A549 (cell line): ENCODE measurements at regions not wholly inside any gene's neighbourhood (a gene's known extent, or its start where the extent isn't known, plus 50 kb on each side); places are given as distances from the start of the nearest gene placed in this dataset.

Experiments used
- ATAC-seq, 2 experiments: fragments of 200-7000 bp in 1 of 2; fragments of >200 bp in 1 of 2; cut with Nextera tagmentation in 1 of 2; cut with Tn5 transposase in 1 of 2; 3 replicates each; pipeline versions ENCODE4 v1.8.0 to v1.9.1; 2018 to 2020; ENCODE audit warnings: mild to moderate bottlenecking in 1 of 2, moderate library complexity in 1 of 2
- CTCF ChIA-PET: fragments of 300-600 bp; sonication (Branson Sonifier 250); formaldehyde crosslinking; extraction: SDS; loops from one replicate; lab custom pipeline; 2021; ENCODE audit warnings: antibody characterized with exemption, inconsistent platforms; lab: Yijun Ruan, JAX
- POLR2A ChIA-PET: fragments of 350-600 bp; formaldehyde crosslinking; extraction: SDS; loops from one replicate; lab custom pipeline; 2021; ENCODE audit warnings: antibody characterized with exemption, inconsistent platforms; lab: Yijun Ruan, JAX
- DNase-seq, 2 experiments: peaks; one replicate each; pipeline versions ENCODE4 v3.0.0 to v3.0.0-alpha.2; 2011 to 2016; ENCODE audit warnings: low read depth in 1 of 2, low spot score in 1 of 2
- FAIRE-seq: peaks from 2 replicates; lab custom pipeline; 2011; peaks lifted over from hg19 to GRCh38; lab: Jason Lieb, UNC
- H3K27ac ChIP-seq, 2 experiments: fragments of >200 bp; sonication (Bioruptor Twin); formaldehyde crosslinking; 3 replicates each; pipeline ENCODE4 v1.5.1; 2016 to 2017
- H3K4me1 ChIP-seq: fragments of >200 bp; sonication (Bioruptor Twin); formaldehyde crosslinking; 3 replicates; pipeline ENCODE4 v1.6.1; 2016
- H3K4me2 ChIP-seq: fragments of >200 bp; sonication (Bioruptor Twin); formaldehyde crosslinking; 3 replicates; pipeline ENCODE4 v1.6.1; 2016
- H3K4me3 ChIP-seq: fragments of >200 bp; sonication (Bioruptor Twin); formaldehyde crosslinking; 3 replicates; pipeline ENCODE4 v1.5.1; 2016
- H3K9me3 ChIP-seq: fragments of >200 bp; sonication (Bioruptor Twin); formaldehyde crosslinking; 3 replicates; pipeline ENCODE4 v1.6.1; 2016
- CBX2 ChIP-seq: fragments of 200-600 bp; sonication (generic); IDR thresholded peaks from 2 replicates; pipeline ENCODE4 v1.6.1; 2016; ENCODE audit warnings: low read depth, mild to moderate bottlenecking, borderline replicate concordance
- CBX8 ChIP-seq: fragments of 200-600 bp; sonication (generic); IDR thresholded peaks from 2 replicates; pipeline ENCODE4 v1.6.1; 2016
- CEBPB ChIP-seq, 2 experiments: fragments of >200 bp in 1 of 2; sonication (Bioruptor Twin) in 1 of 2; formaldehyde crosslinking in 1 of 2; IDR thresholded peaks; 2 replicates each; pipeline ENCODE4 v1.6.1; 2012 to 2016
- CHD2 ChIP-seq: fragments of 150-350 bp; IDR thresholded peaks from 2 replicates; pipeline ENCODE4 v1.6.1; 2014; ENCODE audit warnings: low read length; ENCODE audit not compliant: partially characterized antibody
- EHF ChIP-seq: fragments of 250-450 bp; sonication (Bioruptor Pico); IDR thresholded peaks from 2 replicates; pipeline ENCODE4 v1.5.0; 2020; ENCODE audit warnings: mild to moderate bottlenecking
- EHMT2 ChIP-seq: fragments of 200-600 bp; sonication (generic); IDR thresholded peaks from 2 replicates; pipeline ENCODE4 v1.6.1; 2016; ENCODE audit warnings: antibody characterized with exemption, low read depth, mild to moderate bottlenecking, moderate library complexity
- EP300 ChIP-seq, 2 experiments: fragments of >200 bp; sonication (Bioruptor Twin); formaldehyde crosslinking; IDR thresholded peaks; 2 replicates in 1 of 2; 3 replicates in 1 of 2; pipeline ENCODE4 v1.6.1; 2016 to 2017
- FOSB ChIP-seq: fragments of 250-450 bp; sonication (Bioruptor Pico); IDR thresholded peaks from 2 replicates; pipeline ENCODE4 v1.5.0; 2020; ENCODE audit warnings: mild to moderate bottlenecking, moderate library complexity
- FOSL2 ChIP-seq, 2 experiments: fragments of 450-650 bp in 1 of 2; fragments of >200 bp in 1 of 2; sonication (Bioruptor Twin) in 1 of 2; formaldehyde crosslinking; IDR thresholded peaks; 2 replicates each; pipeline versions ENCODE4 v1.5.0 to v1.6.1; 2016 to 2020; ENCODE audit warnings: mild to moderate bottlenecking in 1 of 2, moderate library complexity in 1 of 2
- GATA3 ChIP-seq: IDR thresholded peaks from 2 replicates; pipeline ENCODE4 v1.6.1; 2012; ENCODE audit warnings: borderline replicate concordance
- HDAC2 ChIP-seq: fragments of 200-600 bp; sonication (generic); IDR thresholded peaks from 2 replicates; pipeline ENCODE4 v1.6.1; 2016
- HES2 ChIP-seq: fragments of >200 bp; sonication (Bioruptor Twin); formaldehyde crosslinking; IDR thresholded peaks from 2 replicates; pipeline ENCODE4 v1.6.1; 2016
- HOXA7 ChIP-seq: fragments of 250-450 bp; sonication (Bioruptor Pico); IDR thresholded peaks from 2 replicates; pipeline ENCODE4 v1.5.0; 2020; ENCODE audit warnings: mild to moderate bottlenecking, moderate library complexity
- JUN ChIP-seq, 2 experiments: fragments of >200 bp; sonication (Bioruptor Twin); formaldehyde crosslinking; IDR thresholded peaks; 2 replicates in 1 of 2; 3 replicates in 1 of 2; pipeline ENCODE4 v1.6.1; 2016 to 2017
- KDM1A ChIP-seq: fragments of 200-600 bp; sonication (generic); IDR thresholded peaks from 2 replicates; pipeline ENCODE4 v1.6.1; 2016; ENCODE audit warnings: low read depth, mild to moderate bottlenecking
- MAFK ChIP-seq: fragments of 450-650 bp; IDR thresholded peaks from 2 replicates; pipeline ENCODE4 v1.6.1; 2014; ENCODE audit not compliant: partially characterized antibody
- MAZ ChIP-seq: fragments of 150-350 bp; IDR thresholded peaks from 2 replicates; pipeline ENCODE4 v1.6.1; 2014; ENCODE audit warnings: antibody characterized with exemption, low read depth, low read length, borderline replicate concordance
- NPAS2 ChIP-seq: fragments of 250-450 bp; sonication (Bioruptor Pico); IDR thresholded peaks from 2 replicates; pipeline ENCODE4 v1.8.0; 2022; ENCODE audit warnings: mild to moderate bottlenecking, moderate library complexity, borderline replicate concordance
- PBX3 ChIP-seq: IDR thresholded peaks from 2 replicates; pipeline ENCODE4 v1.6.1; 2012
- PHF8 ChIP-seq: fragments of 200-600 bp; sonication (generic); IDR thresholded peaks from 2 replicates; pipeline ENCODE4 v1.6.1; 2016; ENCODE audit warnings: low read depth, mild to moderate bottlenecking, antibody characterized with exemption, moderate library complexity, borderline replicate concordance
- POLR2AphosphoS2 ChIP-seq: conservative IDR thresholded peaks from 2 replicates; pipeline ENCODE4 v1.6.1; 2012; ENCODE audit warnings: low read length, improper control_type of control experiment, inconsistent platforms
- RARB ChIP-seq: fragments of 250-450 bp; sonication (Bioruptor Pico); IDR thresholded peaks from 2 replicates; pipeline ENCODE4 v1.8.0; 2021; ENCODE audit warnings: mild to moderate bottlenecking, moderate library complexity
- RCOR1 ChIP-seq: fragments of 150-350 bp; IDR thresholded peaks from 2 replicates; pipeline ENCODE4 v1.6.1; 2014; ENCODE audit warnings: antibody characterized with exemption, low read length, low read depth
- REST ChIP-seq: fragments of 200-600 bp; sonication (generic); IDR thresholded peaks from 2 replicates; pipeline ENCODE4 v1.6.1; 2016; ENCODE audit warnings: antibody characterized with exemption, mild to moderate bottlenecking, moderate library complexity
- TFCP2L1 ChIP-seq: fragments of 250-450 bp; sonication (Bioruptor Pico); IDR thresholded peaks from 2 replicates; pipeline ENCODE4 v1.5.0; 2021; ENCODE audit warnings: mild to moderate bottlenecking
- TP53 ChIP-seq: fragments of 250-450 bp; sonication (Bioruptor Pico); IDR thresholded peaks from 2 replicates; pipeline ENCODE4 v1.5.0; 2021; ENCODE audit warnings: mild to moderate bottlenecking, moderate library complexity
- ZC3H11A ChIP-seq: fragments of 450-650 bp; IDR thresholded peaks from 2 replicates; pipeline ENCODE4 v1.6.1; 2014; ENCODE audit warnings: antibody characterized with exemption, mild to moderate bottlenecking
- ZFP36 ChIP-seq: fragments of 450-650 bp; IDR thresholded peaks from 2 replicates; pipeline ENCODE4 v1.6.1; 2014; ENCODE audit warnings: borderline replicate concordance; ENCODE audit not compliant: partially characterized antibody
- ZNF302 ChIP-seq: fragments of 250-450 bp; sonication (Bioruptor Pico); IDR thresholded peaks from 2 replicates; pipeline ENCODE4 v1.9.0; 2021; ENCODE audit warnings: inconsistent platforms, mild to moderate bottlenecking, moderate library complexity
- WGBS: methylation state at CpG from one replicate; pipeline ENCODE4 v1.1.6; 2017; ENCODE audit errors: missing lambda C conversion rate; 5-methylcytosine and 5-hydroxymethylcytosine counted together

- H3K4me1 ChIP-seq: no peaks in the 10 kb centered on the region
- DNase-seq: no peak
- no peak for TF ChIP-seq TFCP2L1
- TF ChIP-seq HDAC2: no peak
- TF ChIP-seq, all 56 proteins: peak for 0
- no peaks in the 10 kb centered on the region for H3K9me3 ChIP-seq
- 25% methylated on average over 4 of the region's 4 CpGs for WGBS
- H3K4me2 ChIP-seq: no peak overlapping the region
- H3K4me3 ChIP-seq: no peak overlapping the region
- ChIA-PET POLR2A (no interaction called here), CTCF (no interaction called here)
- FAIRE-seq: no peak
- no peak overlapping the region for H3K27ac ChIP-seq
- no peak for ATAC-seq
Measured at GRCh38 chr2:228840743-228841114, 430.4 kb downstream of the PID1 start.

GRCh38 chr2:228840113-228840742 is 430.9 kb downstream of the PID1 start:
- Histone ChIP-seq H3K27ac (no peak overlapping the region), H3K4me1 (no peaks in the 10 kb centered on the region), H3K9me3 (no peaks in the 10 kb centered on the region), H3K4me3 (no peak overlapping the region), H3K4me2 (no peak overlapping the region)
- WGBS: 16% methylated on average over 6 of the region's 6 CpGs
- DNase-seq (no peak), FAIRE-seq (no peak), ATAC-seq (no peak)
- TF ChIP-seq EHMT2 (no peak), JUN (IDR thresholded peaks at IDR 0.05) (no peak), EHF (no peak), CEBPB (IDR thresholded peaks at IDR 0.05) (no peak), HOXA7 (CRISPR knock-in tag) (no peak), MAZ (no peak), CBX2 (no peak), ZC3H11A (no peak), ZNF302 (CRISPR knock-in tag) (no peak), EP300 (IDR thresholded peaks at IDR 0.05) (no peak), GATA3 (no peak), MAFK (no peak), PBX3 (no peak)
- CTCF ChIA-PET: no interaction called here
- POLR2A ChIA-PET: no interaction called here

GRCh38 chr2:228839421-228839876 is 431.6 kb downstream of the PID1 start:
- POLR2A ChIA-PET: no interaction called here

More at GRCh38 chr2:228839421-228839876, 431.6 kb downstream of the PID1 start:
- no peak overlapping the region for H3K4me3 ChIP-seq
- FAIRE-seq (no peak), ATAC-seq (no peak), DNase-seq (no peak)
- CTCF ChIA-PET: no interaction called here
- no peaks in the 10 kb centered on the region for H3K9me3 ChIP-seq
- WGBS: 0% methylated on average over 3 of the region's 3 CpGs
- TF ChIP-seq KDM1A (no peak), ZFP36 (no peak), POLR2AphosphoS2 (no peak), FOSB (CRISPR knock-in tag) (no peak), TFCP2L1 (no peak), CHD2 (no peak), MAFK (no peak), TP53 (CRISPR knock-in tag) (no peak), RCOR1 (no peak), PBX3 (no peak), FOSL2 (IDR thresholded peaks at IDR 0.05) (no peak), FOSL2 (CRISPR knock-in tag; IDR thresholded peaks at IDR 0.05) (no peak), GATA3 (no peak), EHF (no peak), HES2 (no peak), REST (no peak), CBX8 (no peak), PHF8 (no peak), RARB (CRISPR knock-in tag) (no peak), NPAS2 (CRISPR knock-in tag) (no peak)
- TF ChIP-seq, all 56 proteins: peak for 0
- no peaks in the 10 kb centered on the region for H3K4me1 ChIP-seq
- no peak overlapping the region for H3K4me2 ChIP-seq
- H3K27ac ChIP-seq: no peak overlapping the region
